HCT116 (cell line): ENCODE measurements at regions not wholly inside any gene's neighbourhood (a gene's known extent, or its start where the extent isn't known, plus 50 kb on each side); places are given as distances from the start of the nearest gene placed in this dataset.

Experiments
- ATAC-seq: fragments of 200-7000 bp; cut with Tn5 transposase; 2 replicates; pipeline ENCODE4 v1.9.1; 2020; ENCODE audit warnings: mild to moderate bottlenecking, moderate library complexity
- BruUV-seq: library from RNA; stranded (reverse); fragments of 400-500 nt; replicated peaks from 2 replicates; lab custom pipeline; 2021; lab: Mats Ljungman, UMichigan
- CTCF ChIA-PET: fragments of 300-600 bp; sonication (Branson Sonifier 250); formaldehyde crosslinking; loops from one replicate; lab custom pipeline; 2021; ENCODE audit warnings: antibody characterized with exemption; lab: Charles Lee
- POLR2A ChIA-PET: fragments of 300-600, 350-600 bp; sonication (Branson Sonifier 250); formaldehyde crosslinking; loops from one replicate; lab custom pipeline; 2021; ENCODE audit warnings: antibody characterized with exemption; lab: Charles Lee
- RAD21 ChIA-PET, 2 experiments: fragments of 300-600 bp; sonication (Branson Sonifier 250); formaldehyde crosslinking; loops; one replicate each; lab custom pipeline; 2023; ENCODE audit warnings: low total read pairs in 2 of 2; ENCODE audit not compliant: uncharacterized antibody in 2 of 2, unreplicated experiment in 2 of 2, low non-redundant PET in 1 of 2; lab: Charles Lee
- DNase-seq: peaks from one replicate; pipeline ENCODE4 v3.0.0-alpha.2; 2010; ENCODE audit warnings: low read depth, low spot score
- H2AFZ ChIP-seq: fragments of 200-600 bp; shearing (Covaris generic), sonication (generic); 2 replicates; pipeline ENCODE4 v1.6.1; 2017; ENCODE audit warnings: low read depth, mixed run types, mixed read lengths, antibody characterized with exemption, low read length; ENCODE audit not compliant: poor library complexity, severe bottlenecking
- H3K27ac ChIP-seq: 2 replicates; pipeline ENCODE4 v1.5.1; 2012; ENCODE audit warnings: low read depth, low read length
- H3K27me3 ChIP-seq: fragments of 200-600 bp; sonication (generic); 2 replicates; pipeline ENCODE4 v1.6.1; 2016; ENCODE audit warnings: mixed run types, low read length, mixed read lengths; ENCODE audit not compliant: insufficient read depth
- H3K36me3 ChIP-seq, 2 experiments: fragments of 200-500 bp in 1 of 2; fragments of 200-600 bp in 1 of 2; sonication (Bioruptor generic) in 1 of 2; sonication (generic) in 1 of 2; 2 replicates each; pipeline versions ENCODE4 v1.5.1 to v1.6.1; 2014 to 2016; ENCODE audit warnings: low read length in 2 of 2, inconsistent platforms in 1 of 2, mixed read lengths in 1 of 2, mixed run types in 1 of 2; ENCODE audit not compliant: insufficient read depth in 2 of 2, control insufficient read depth in 1 of 2
- H3K4me1 ChIP-seq, 2 experiments: fragments of 200-600 bp in 1 of 2; sonication (generic) in 1 of 2; 2 replicates each; pipeline versions ENCODE4 v1.5.1 to v1.6.1; 2012 to 2017; ENCODE audit warnings: low read length in 2 of 2, inconsistent platforms in 1 of 2, mild to moderate bottlenecking in 1 of 2, mixed read lengths in 1 of 2, mixed run types in 1 of 2, moderate library complexity in 1 of 2; ENCODE audit not compliant: insufficient read depth in 2 of 2, control insufficient read depth in 1 of 2
- H3K4me2 ChIP-seq: fragments of 200-600 bp; sonication (generic); 2 replicates; pipeline ENCODE4 v1.6.1; 2017; ENCODE audit warnings: mixed run types, low read length, mixed read lengths
- H3K4me3 ChIP-seq, 2 experiments: fragments of 200-600 bp in 1 of 2; sonication (generic) in 1 of 2; replicated peaks in 1 of 2; 2 replicates each; pipeline ENCODE4 v1.5.1; 2011 to 2016; ENCODE audit warnings: low read length in 2 of 2, control low read depth in 1 of 2, low read depth in 1 of 2, mild to moderate bottlenecking in 1 of 2, mixed read lengths in 1 of 2, mixed run types in 1 of 2
- H3K79me2 ChIP-seq: fragments of 200-600 bp; sonication (generic); 2 replicates; pipeline ENCODE4 v1.6.1; 2017; ENCODE audit warnings: mild to moderate bottlenecking, mixed run types, low read length, moderate library complexity, mixed read lengths; ENCODE audit not compliant: insufficient read depth
- H3K9ac ChIP-seq: fragments of 200-600 bp; sonication (generic); 2 replicates; pipeline ENCODE4 v1.6.1; 2016; ENCODE audit warnings: low read length, mixed read lengths
- H3K9me2 ChIP-seq: fragments of 200-600 bp; sonication (generic), shearing (Covaris generic); 2 replicates; pipeline ENCODE4 v1.6.1; 2017; ENCODE audit warnings: mixed run types, mild to moderate bottlenecking, moderate library complexity; ENCODE audit not compliant: insufficient read depth
- H3K9me3 ChIP-seq, 2 experiments: fragments of 200-500 bp in 1 of 2; fragments of 200-600 bp in 1 of 2; sonication (Bioruptor generic) in 1 of 2; sonication (generic) in 1 of 2; 2 replicates each; pipeline ENCODE4 v1.6.1; 2014 to 2017; ENCODE audit warnings: low read length in 2 of 2, mixed read lengths in 2 of 2, inconsistent platforms in 1 of 2, low read depth in 1 of 2, mild to moderate bottlenecking in 1 of 2, mixed run types in 1 of 2, moderate library complexity in 1 of 2; ENCODE audit not compliant: control insufficient read depth in 1 of 2, insufficient read depth in 1 of 2
- H4K20me1 ChIP-seq: fragments of 200-600 bp; sonication (generic), shearing (Covaris generic); 2 replicates; pipeline ENCODE4 v1.6.1; 2017; ENCODE audit warnings: mixed run types, mild to moderate bottlenecking, moderate library complexity; ENCODE audit not compliant: insufficient read depth
- EGR1 ChIP-seq: IDR thresholded peaks from 2 replicates; pipeline ENCODE4 v1.6.1; 2012; ENCODE audit warnings: low read depth
- ELF1 ChIP-seq: IDR thresholded peaks from 2 replicates; pipeline ENCODE4 v1.6.1; 2012; ENCODE audit warnings: low read depth, borderline replicate concordance
- EZH2 ChIP-seq: fragments of 200-600 bp; sonication (generic); IDR thresholded peaks from 2 replicates; pipeline ENCODE4 v1.6.1; 2017; ENCODE audit warnings: antibody characterized with exemption, mixed run types
- EZH2phosphoT487 ChIP-seq: fragments of 200-600 bp; IDR thresholded peaks from 2 replicates; pipeline ENCODE4 v1.6.1; 2018; ENCODE audit warnings: antibody characterized with exemption, borderline replicate concordance
- FOSL1 ChIP-seq: IDR thresholded peaks from 2 replicates; pipeline ENCODE4 v1.6.1; 2012; ENCODE audit warnings: low read depth
- JUND ChIP-seq: IDR thresholded peaks from 2 replicates; pipeline ENCODE4 v1.6.1; 2012
- POLR2A ChIP-seq: IDR thresholded peaks from 2 replicates; pipeline ENCODE4 v1.7.0; 2011; ENCODE audit warnings: borderline replicate concordance; ENCODE audit not compliant: insufficient read depth, insufficient read length; ENCODE audit errors: extremely low read depth
- POLR2AphosphoS5 ChIP-seq: IDR thresholded peaks from 2 replicates; pipeline ENCODE4 v1.6.1; 2011; ENCODE audit warnings: mild to moderate bottlenecking, low read depth, low read length, moderate library complexity
- SP1 ChIP-seq: IDR thresholded peaks from 2 replicates; pipeline ENCODE4 v1.6.1; 2012; ENCODE audit warnings: low read depth
- TCF7L2 ChIP-seq: IDR thresholded peaks from 2 replicates; pipeline ENCODE4 v1.7.0; 2011; ENCODE audit warnings: borderline replicate concordance, inconsistent platforms; ENCODE audit not compliant: insufficient read depth, insufficient read length; ENCODE audit errors: extremely low read depth
- YY1 ChIP-seq: IDR thresholded peaks from 2 replicates; pipeline ENCODE4 v1.6.1; 2011; ENCODE audit warnings: low read length, low read depth, moderate library complexity, mild to moderate bottlenecking; ENCODE audit not compliant: insufficient replicate concordance; ENCODE audit errors: extremely low read depth
- intact Hi-C: fragments of 100-400 bp; cut with micrococcal nuclease; formaldehyde crosslinking; loops from 2 replicates; pipeline ENCODE4 v1.10.0; 2022
- TF ChIP-seq, protein P1 (sequence below): IDR thresholded peaks from 2 replicates; pipeline ENCODE4 v1.6.1; 2012
- TF ChIP-seq, protein P2 (sequence below), 3 experiments: fragments of 200-600 bp in 1 of 3; sonication (generic) in 1 of 3; IDR thresholded peaks in 2 of 3; conservative IDR thresholded peaks in 1 of 3; 2 replicates each; pipeline ENCODE4 v1.5.1; 2012 to 2017; ENCODE audit warnings: low read depth in 2 of 3, low read length in 2 of 3, antibody characterized with exemption in 1 of 3, borderline replicate concordance in 1 of 3, control low read depth in 1 of 3, mild to moderate bottlenecking in 1 of 3, mixed read lengths in 1 of 3, mixed run types in 1 of 3, moderate library complexity in 1 of 3; ENCODE audit not compliant: insufficient read depth in 1 of 3
- TF ChIP-seq, protein P3 (sequence below): IDR thresholded peaks from 2 replicates; pipeline ENCODE4 v1.6.1; 2012; ENCODE audit warnings: low read depth

DNA sequence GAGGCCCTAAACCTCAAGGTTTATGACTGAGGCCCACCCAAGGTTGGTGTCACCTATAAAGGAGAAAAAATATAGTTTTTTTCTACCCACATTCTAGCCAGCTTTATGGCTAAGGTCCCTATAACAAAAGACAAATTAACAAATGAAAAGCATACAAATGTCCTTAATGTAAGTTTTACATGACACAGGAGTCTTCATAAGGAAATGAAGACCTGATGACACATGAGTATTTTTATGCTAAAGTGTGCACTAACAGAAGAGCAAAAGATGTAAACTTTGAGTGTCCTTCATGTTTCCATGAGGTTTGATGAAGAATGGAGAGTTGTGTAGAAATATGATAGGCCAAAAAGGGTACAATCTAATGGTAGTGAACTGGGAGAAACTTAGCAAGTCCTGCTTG is 114.7 kb upstream of the INTU start (continued):
- TF ChIP-seq EZH2phosphoT487 (no peak), JUND (no peak), TCF7L2 (no peak), POLR2AphosphoS5 (no peak)
- TF ChIP-seq, protein P1, sequence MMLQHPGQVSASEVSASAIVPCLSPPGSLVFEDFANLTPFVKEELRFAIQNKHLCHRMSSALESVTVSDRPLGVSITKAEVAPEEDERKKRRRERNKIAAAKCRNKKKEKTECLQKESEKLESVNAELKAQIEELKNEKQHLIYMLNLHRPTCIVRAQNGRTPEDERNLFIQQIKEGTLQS = no peak

DNA sequence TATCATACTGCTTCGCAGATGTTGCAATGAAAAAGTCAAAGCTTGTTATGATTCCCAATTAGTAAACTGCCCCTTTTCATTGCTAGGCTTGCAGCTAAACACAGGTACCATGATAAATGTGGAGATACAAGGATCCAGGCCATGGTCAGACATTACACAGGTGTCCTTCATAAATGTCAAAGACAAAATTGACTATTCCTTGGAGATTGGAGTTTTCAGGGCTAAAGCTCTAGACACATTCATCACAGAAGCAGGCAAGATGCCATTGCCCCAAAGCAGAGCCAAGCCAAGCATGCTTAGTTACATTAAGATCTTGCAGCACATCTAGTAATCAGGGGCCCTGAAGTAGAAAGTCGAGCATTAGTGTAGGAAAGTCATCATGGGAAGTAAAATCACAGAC is 111.3 kb upstream of the INTU start:
- H2AFZ ChIP-seq = no peak overlapping the region
- H3K27me3 ChIP-seq = no peaks in the 10 kb centered on the region
- H3K4me2 ChIP-seq = no peak overlapping the region
- H3K9me2 ChIP-seq = no peaks in the 10 kb centered on the region
- no TSS peak for BruUV-seq
- POLR2A ChIA-PET = no interaction called here
- no peaks in the 10 kb centered on the region for H4K20me1 ChIP-seq
- no peak overlapping the region for H3K27ac ChIP-seq
- TF ChIP-seq POLR2A = no peak
- TF ChIP-seq SP1 = no peak
- RAD21 ChIA-PET = no interaction called here
- no peak overlapping the region for H3K4me3 ChIP-seq
- no peak overlapping the region for H3K9ac ChIP-seq
- no peaks in the 10 kb centered on the region for H3K36me3 ChIP-seq
- no peaks in the 10 kb centered on the region for H3K4me1 ChIP-seq
- no peaks in the 10 kb centered on the region for H3K9me3 ChIP-seq
- DNase-seq = no peak
- intact Hi-C loops = no loop called here
- ATAC-seq = no peak
- no peaks in the 10 kb centered on the region for H3K79me2 ChIP-seq
- CTCF ChIA-PET = no interaction called here

DNA sequence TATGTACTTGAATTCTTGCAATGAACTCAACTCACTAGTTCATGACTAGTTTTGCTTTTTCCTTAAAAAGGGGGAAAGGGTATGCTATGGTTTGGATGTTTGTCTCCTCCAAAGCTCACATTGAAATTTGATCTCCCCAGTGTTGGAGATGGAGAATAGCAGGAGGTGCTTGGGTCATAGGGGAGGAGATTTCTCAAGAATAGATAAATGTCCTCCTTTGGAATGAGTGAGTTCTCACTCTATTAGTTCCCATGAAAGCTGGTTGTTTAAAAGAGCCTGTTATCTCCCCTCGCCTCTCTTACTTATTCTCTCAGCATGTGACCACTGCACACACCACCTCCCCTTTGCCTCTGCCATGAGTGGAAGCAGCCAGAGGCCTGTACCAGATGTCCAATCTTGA is 109.4 kb upstream of the INTU start:
- no peak overlapping the region for H3K27ac ChIP-seq
- CTCF ChIA-PET = no interaction called here
- no peaks in the 10 kb centered on the region for H3K79me2 ChIP-seq
- no peak overlapping the region for H3K4me3 ChIP-seq
- H3K9me2 ChIP-seq = no peaks in the 10 kb centered on the region
- H3K27me3 ChIP-seq = no peaks in the 10 kb centered on the region
- H2AFZ ChIP-seq = no peak overlapping the region
- intact Hi-C loops = no loop called here
- ATAC-seq (no peak), DNase-seq (no peak)
- BruUV-seq = no TSS peak
- H3K9me3 ChIP-seq = no peaks in the 10 kb centered on the region
- no peak overlapping the region for H3K4me2 ChIP-seq
- POLR2A ChIA-PET = no interaction called here
- RAD21 ChIA-PET = no interaction called here
- H3K9ac ChIP-seq = no peak overlapping the region
- no peaks in the 10 kb centered on the region for H3K4me1 ChIP-seq
- H3K36me3 ChIP-seq = no peaks in the 10 kb centered on the region
- no peaks in the 10 kb centered on the region for H4K20me1 ChIP-seq
- TF ChIP-seq EZH2 (no peak), EGR1 (no peak), JUND (no peak), EZH2phosphoT487 (no peak), FOSL1 (no peak), TCF7L2 (no peak), ELF1 (no peak), YY1 (no peak)
- TF ChIP-seq, protein P2, sequence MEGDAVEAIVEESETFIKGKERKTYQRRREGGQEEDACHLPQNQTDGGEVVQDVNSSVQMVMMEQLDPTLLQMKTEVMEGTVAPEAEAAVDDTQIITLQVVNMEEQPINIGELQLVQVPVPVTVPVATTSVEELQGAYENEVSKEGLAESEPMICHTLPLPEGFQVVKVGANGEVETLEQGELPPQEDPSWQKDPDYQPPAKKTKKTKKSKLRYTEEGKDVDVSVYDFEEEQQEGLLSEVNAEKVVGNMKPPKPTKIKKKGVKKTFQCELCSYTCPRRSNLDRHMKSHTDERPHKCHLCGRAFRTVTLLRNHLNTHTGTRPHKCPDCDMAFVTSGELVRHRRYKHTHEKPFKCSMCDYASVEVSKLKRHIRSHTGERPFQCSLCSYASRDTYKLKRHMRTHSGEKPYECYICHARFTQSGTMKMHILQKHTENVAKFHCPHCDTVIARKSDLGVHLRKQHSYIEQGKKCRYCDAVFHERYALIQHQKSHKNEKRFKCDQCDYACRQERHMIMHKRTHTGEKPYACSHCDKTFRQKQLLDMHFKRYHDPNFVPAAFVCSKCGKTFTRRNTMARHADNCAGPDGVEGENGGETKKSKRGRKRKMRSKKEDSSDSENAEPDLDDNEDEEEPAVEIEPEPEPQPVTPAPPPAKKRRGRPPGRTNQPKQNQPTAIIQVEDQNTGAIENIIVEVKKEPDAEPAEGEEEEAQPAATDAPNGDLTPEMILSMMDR (IDR thresholded peaks at IDR 0.05 in 2 of 3, conservative IDR thresholded peaks at IDR 0.05 in 1 of 3; ENCODE audit: borderline replicate concordance in 1 of 3, insufficient read depth in 1 of 3, low read depth in 2 of 3, low read length in 2 of 3) = no peak
- TF ChIP-seq, protein P3, sequence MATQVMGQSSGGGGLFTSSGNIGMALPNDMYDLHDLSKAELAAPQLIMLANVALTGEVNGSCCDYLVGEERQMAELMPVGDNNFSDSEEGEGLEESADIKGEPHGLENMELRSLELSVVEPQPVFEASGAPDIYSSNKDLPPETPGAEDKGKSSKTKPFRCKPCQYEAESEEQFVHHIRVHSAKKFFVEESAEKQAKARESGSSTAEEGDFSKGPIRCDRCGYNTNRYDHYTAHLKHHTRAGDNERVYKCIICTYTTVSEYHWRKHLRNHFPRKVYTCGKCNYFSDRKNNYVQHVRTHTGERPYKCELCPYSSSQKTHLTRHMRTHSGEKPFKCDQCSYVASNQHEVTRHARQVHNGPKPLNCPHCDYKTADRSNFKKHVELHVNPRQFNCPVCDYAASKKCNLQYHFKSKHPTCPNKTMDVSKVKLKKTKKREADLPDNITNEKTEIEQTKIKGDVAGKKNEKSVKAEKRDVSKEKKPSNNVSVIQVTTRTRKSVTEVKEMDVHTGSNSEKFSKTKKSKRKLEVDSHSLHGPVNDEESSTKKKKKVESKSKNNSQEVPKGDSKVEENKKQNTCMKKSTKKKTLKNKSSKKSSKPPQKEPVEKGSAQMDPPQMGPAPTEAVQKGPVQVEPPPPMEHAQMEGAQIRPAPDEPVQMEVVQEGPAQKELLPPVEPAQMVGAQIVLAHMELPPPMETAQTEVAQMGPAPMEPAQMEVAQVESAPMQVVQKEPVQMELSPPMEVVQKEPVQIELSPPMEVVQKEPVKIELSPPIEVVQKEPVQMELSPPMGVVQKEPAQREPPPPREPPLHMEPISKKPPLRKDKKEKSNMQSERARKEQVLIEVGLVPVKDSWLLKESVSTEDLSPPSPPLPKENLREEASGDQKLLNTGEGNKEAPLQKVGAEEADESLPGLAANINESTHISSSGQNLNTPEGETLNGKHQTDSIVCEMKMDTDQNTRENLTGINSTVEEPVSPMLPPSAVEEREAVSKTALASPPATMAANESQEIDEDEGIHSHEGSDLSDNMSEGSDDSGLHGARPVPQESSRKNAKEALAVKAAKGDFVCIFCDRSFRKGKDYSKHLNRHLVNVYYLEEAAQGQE = no peak
